GM23338 (cell line): ENCODE measurements at regions not wholly inside any gene's neighbourhood (a gene's known extent, or its start where the extent isn't known, plus 50 kb on each side); places are given as distances from the start of the nearest gene placed in this dataset.

Experiments
- ATAC-seq: fragments of 200-7000 bp; cut with Tn5 transposase; 3 replicates; pipeline ENCODE4 v1.9.1; 2020
- DNase-seq: peaks from one replicate; pipeline ENCODE4 v3.0.0-alpha.2; 2015; ENCODE audit warnings: low spot score
- H2AFZ ChIP-seq: fragments of 200-600 bp; sonication (generic); 2 replicates; pipeline ENCODE4 v1.8.0; 2016; ENCODE audit warnings: antibody characterized with exemption, mild to moderate bottlenecking, moderate library complexity
- H3F3A ChIP-seq: fragments of 200-600 bp; sonication (generic); replicated peaks from 2 replicates; pipeline ENCODE4 v1.8.0; 2017; ENCODE audit warnings: antibody characterized with exemption, mixed run types, low read depth
- H3K27ac ChIP-seq: fragments of 200-600 bp; sonication (generic); 2 replicates; pipeline ENCODE4 v1.6.1; 2016; ENCODE audit warnings: low read depth
- H3K27me3 ChIP-seq: fragments of 200-600 bp; sonication (generic); 2 replicates; pipeline ENCODE4 v1.8.0; 2016; ENCODE audit warnings: mild to moderate bottlenecking, mixed run types, moderate library complexity; ENCODE audit not compliant: insufficient read depth
- H3K36me3 ChIP-seq: fragments of 200-600 bp; sonication (generic); 2 replicates; pipeline ENCODE4 v1.8.0; 2016; ENCODE audit warnings: mild to moderate bottlenecking; ENCODE audit not compliant: insufficient read depth
- H3K4me1 ChIP-seq: fragments of 200-600 bp; sonication (generic); 2 replicates; pipeline ENCODE4 v1.8.0; 2016; ENCODE audit warnings: mild to moderate bottlenecking, moderate library complexity; ENCODE audit not compliant: insufficient read depth
- H3K4me2 ChIP-seq: fragments of 200-600 bp; sonication (generic); 2 replicates; pipeline ENCODE4 v1.7.1; 2017; ENCODE audit warnings: mixed run types
- H3K4me3 ChIP-seq: fragments of 200-600 bp; sonication (generic); 2 replicates; pipeline ENCODE4 v1.6.1; 2016; ENCODE audit warnings: mixed run types
- H3K79me2 ChIP-seq: fragments of 200-600 bp; sonication (generic); replicated peaks from 2 replicates; pipeline ENCODE4 v1.8.0; 2017; ENCODE audit warnings: mild to moderate bottlenecking; ENCODE audit not compliant: insufficient read depth
- H3K9me2 ChIP-seq: fragments of 200-600 bp; sonication (generic); 2 replicates; pipeline ENCODE4 v1.8.0; 2017; ENCODE audit not compliant: insufficient read depth
- H4K20me1 ChIP-seq: fragments of 200-600 bp; sonication (generic); replicated peaks from 2 replicates; pipeline ENCODE4 v1.8.0; 2017; ENCODE audit warnings: mild to moderate bottlenecking; ENCODE audit not compliant: insufficient read depth
- H3K27ac Mint-ChIP-seq: 2 replicates; pipeline ENCODE4 v1.8.0; 2020; ENCODE audit warnings: inconsistent platforms, mild to moderate bottlenecking, moderate library complexity, mixed read lengths
- H3K27me3 Mint-ChIP-seq: 3 replicates; pipeline ENCODE4 v1.8.0; 2022; ENCODE audit warnings: low read depth, mild to moderate bottlenecking, moderate library complexity, mixed read lengths, inconsistent platforms; ENCODE audit not compliant: insufficient read depth, poor library complexity
- H3K36me3 Mint-ChIP-seq: 3 replicates; pipeline ENCODE4 v1.8.0; 2021; ENCODE audit warnings: low read depth, mild to moderate bottlenecking, inconsistent platforms, moderate library complexity, mixed read lengths
- H3K4me1 Mint-ChIP-seq: 3 replicates; pipeline ENCODE4 v1.8.0; 2020; ENCODE audit warnings: mild to moderate bottlenecking, inconsistent platforms, mixed read lengths
- H3K4me3 Mint-ChIP-seq: 3 replicates; pipeline ENCODE4 v1.8.0; 2021; ENCODE audit warnings: moderate library complexity, mild to moderate bottlenecking, inconsistent platforms, mixed read lengths
- H3K9me3 Mint-ChIP-seq: 3 replicates; pipeline ENCODE4 v1.8.0; 2020; ENCODE audit warnings: moderate library complexity, mild to moderate bottlenecking, inconsistent platforms, mixed read lengths
- CREB1 ChIP-seq: fragments of 250-450 bp; sonication (Bioruptor Pico); IDR thresholded peaks from 2 replicates; pipeline ENCODE4 v1.5.0; 2020; ENCODE audit warnings: low read depth, mild to moderate bottlenecking, moderate library complexity
- CTCF ChIP-seq, 2 experiments: fragments of 200-600 bp in 1 of 2; sonication (generic) in 1 of 2; conservative IDR thresholded peaks; 2 replicates each; pipeline versions ENCODE4 v1.5.1 to v1.6.1; 2016 to 2017; ENCODE audit warnings: antibody characterized with exemption in 2 of 2, low read depth in 2 of 2, mild to moderate bottlenecking in 2 of 2, moderate library complexity in 1 of 2
- ETS1 ChIP-seq: IDR thresholded peaks from 2 replicates; pipeline ENCODE4 v1.6.1; 2016; ENCODE audit warnings: antibody characterized with exemption
- EZH2 ChIP-seq: fragments of 200-600 bp; sonication (generic); IDR thresholded peaks from one replicate; pipeline ENCODE4 v1.8.0; 2017; ENCODE audit warnings: antibody characterized with exemption, mild to moderate bottlenecking, low read depth; ENCODE audit not compliant: unreplicated experiment
- EZH2phosphoT487 ChIP-seq: fragments of 200-600 bp; sonication (generic); IDR thresholded peaks from one replicate; pipeline ENCODE4 v1.8.1; 2018; ENCODE audit warnings: antibody characterized with exemption; ENCODE audit not compliant: unreplicated experiment
- JUNB ChIP-seq: IDR thresholded peaks from one replicate; pipeline ENCODE4 v1.6.1; 2016; ENCODE audit warnings: antibody characterized with exemption; ENCODE audit not compliant: unreplicated experiment
- NANOG ChIP-seq: IDR thresholded peaks from 2 replicates; pipeline ENCODE4 v1.6.1; 2016; ENCODE audit warnings: antibody characterized with exemption, borderline replicate concordance
- POLR2AphosphoS5 ChIP-seq: IDR thresholded peaks from 2 replicates; pipeline ENCODE4 v1.6.1; 2016; ENCODE audit warnings: antibody characterized with exemption, low read depth
- REST ChIP-seq: IDR thresholded peaks from one replicate; pipeline ENCODE4 v1.6.1; 2018; ENCODE audit warnings: antibody characterized with exemption; ENCODE audit not compliant: unreplicated experiment
- STAT1 ChIP-seq: IDR thresholded peaks from one replicate; pipeline ENCODE4 v1.6.1; 2016; ENCODE audit warnings: antibody characterized with exemption; ENCODE audit not compliant: unreplicated experiment
- ZNF114 ChIP-seq: fragments of 250-450 bp; sonication (Bioruptor Pico); IDR thresholded peaks from 2 replicates; pipeline ENCODE4 v1.5.0; 2020; ENCODE audit warnings: mild to moderate bottlenecking, moderate library complexity
- ZNF331 ChIP-seq: fragments of 250-450 bp; sonication (Bioruptor Pico); IDR thresholded peaks from 2 replicates; pipeline ENCODE4 v1.5.0; 2020; ENCODE audit warnings: low read depth, mild to moderate bottlenecking, moderate library complexity
- ZNF462 ChIP-seq: fragments of 250-450 bp; sonication (Bioruptor Pico); IDR thresholded peaks from 2 replicates; pipeline ENCODE4 v1.5.0; 2020; ENCODE audit warnings: mild to moderate bottlenecking, moderate library complexity

GRCh38 chrX:97682991-97683840 is 799.5 kb downstream of the RPA4 start:
- H3K27ac Mint-ChIP-seq = no peak overlapping the region
- Histone ChIP-seq H3K9me2 (no peaks in the 10 kb centered on the region), H3K36me3 (no peaks in the 10 kb centered on the region), H3F3A (no peaks in the 10 kb centered on the region), H3K4me2 (no peak overlapping the region), H2AFZ (no peak overlapping the region), H4K20me1 (no peaks in the 10 kb centered on the region), H3K4me3 (no peak overlapping the region), H3K27me3 (no peaks in the 10 kb centered on the region), H3K79me2 (no peaks in the 10 kb centered on the region), H3K4me1 (peaks cover 8% of the 10 kb centered on the region), H3K27ac (no peak overlapping the region)
- H3K36me3 Mint-ChIP-seq = no peaks in the 10 kb centered on the region; the same call in 2 of the 3 replicates
- DNase-seq (no peak), ATAC-seq (no peak)
- H3K9me3 Mint-ChIP-seq = no peaks in the 10 kb centered on the region
- no peak overlapping the region for H3K4me3 Mint-ChIP-seq
- H3K27me3 Mint-ChIP-seq = peaks cover 2% of the 10 kb centered on the region
- TF ChIP-seq EZH2 (no peak), ZNF114 (CRISPR knock-in tag) (no peak), ZNF331 (CRISPR knock-in tag) (no peak), ETS1 (no peak), REST (no peak), NANOG (no peak), ZNF462 (no peak), EZH2phosphoT487 (no peak), CREB1 (CRISPR knock-in tag) (no peak), JUNB (no peak), POLR2AphosphoS5 (no peak), CTCF (conservative IDR thresholded peaks at IDR 0.05; ENCODE audit: low read depth in 2 of 2) (no peak), STAT1 (no peak)
- H3K4me1 Mint-ChIP-seq = peaks cover 4% of the 10 kb centered on the region; the same call in 1 of the 3 replicates
